ENCODE measurements at regions not wholly inside any gene's neighbourhood (a gene's known extent, or its start where the extent isn't known, plus 50 kb on each side); places are given as distances from the start of the nearest gene placed in this dataset.

DNA sequence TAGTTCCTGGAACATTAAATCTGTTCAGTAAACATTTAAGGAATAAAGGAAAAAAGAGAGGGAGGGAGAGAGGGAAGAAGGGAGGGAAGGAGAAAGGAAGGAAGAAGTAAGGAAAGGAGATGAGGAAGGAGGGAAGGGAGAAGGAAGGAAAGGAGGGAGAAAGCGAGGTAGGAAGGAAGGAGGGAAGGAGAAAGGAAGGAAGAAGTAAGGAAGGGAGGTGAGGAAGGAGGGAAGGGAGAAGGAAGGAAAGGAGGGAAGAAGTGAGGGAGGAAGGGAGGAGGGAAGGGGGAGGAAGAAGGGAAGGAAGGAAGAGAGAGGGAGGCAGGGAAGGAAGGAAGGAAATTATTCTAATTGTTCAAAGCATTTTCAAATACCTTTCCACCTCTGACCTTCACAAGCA, 77.2 kb upstream of the JUN start (continued):
- TF ChIP-seq, protein P1, sequence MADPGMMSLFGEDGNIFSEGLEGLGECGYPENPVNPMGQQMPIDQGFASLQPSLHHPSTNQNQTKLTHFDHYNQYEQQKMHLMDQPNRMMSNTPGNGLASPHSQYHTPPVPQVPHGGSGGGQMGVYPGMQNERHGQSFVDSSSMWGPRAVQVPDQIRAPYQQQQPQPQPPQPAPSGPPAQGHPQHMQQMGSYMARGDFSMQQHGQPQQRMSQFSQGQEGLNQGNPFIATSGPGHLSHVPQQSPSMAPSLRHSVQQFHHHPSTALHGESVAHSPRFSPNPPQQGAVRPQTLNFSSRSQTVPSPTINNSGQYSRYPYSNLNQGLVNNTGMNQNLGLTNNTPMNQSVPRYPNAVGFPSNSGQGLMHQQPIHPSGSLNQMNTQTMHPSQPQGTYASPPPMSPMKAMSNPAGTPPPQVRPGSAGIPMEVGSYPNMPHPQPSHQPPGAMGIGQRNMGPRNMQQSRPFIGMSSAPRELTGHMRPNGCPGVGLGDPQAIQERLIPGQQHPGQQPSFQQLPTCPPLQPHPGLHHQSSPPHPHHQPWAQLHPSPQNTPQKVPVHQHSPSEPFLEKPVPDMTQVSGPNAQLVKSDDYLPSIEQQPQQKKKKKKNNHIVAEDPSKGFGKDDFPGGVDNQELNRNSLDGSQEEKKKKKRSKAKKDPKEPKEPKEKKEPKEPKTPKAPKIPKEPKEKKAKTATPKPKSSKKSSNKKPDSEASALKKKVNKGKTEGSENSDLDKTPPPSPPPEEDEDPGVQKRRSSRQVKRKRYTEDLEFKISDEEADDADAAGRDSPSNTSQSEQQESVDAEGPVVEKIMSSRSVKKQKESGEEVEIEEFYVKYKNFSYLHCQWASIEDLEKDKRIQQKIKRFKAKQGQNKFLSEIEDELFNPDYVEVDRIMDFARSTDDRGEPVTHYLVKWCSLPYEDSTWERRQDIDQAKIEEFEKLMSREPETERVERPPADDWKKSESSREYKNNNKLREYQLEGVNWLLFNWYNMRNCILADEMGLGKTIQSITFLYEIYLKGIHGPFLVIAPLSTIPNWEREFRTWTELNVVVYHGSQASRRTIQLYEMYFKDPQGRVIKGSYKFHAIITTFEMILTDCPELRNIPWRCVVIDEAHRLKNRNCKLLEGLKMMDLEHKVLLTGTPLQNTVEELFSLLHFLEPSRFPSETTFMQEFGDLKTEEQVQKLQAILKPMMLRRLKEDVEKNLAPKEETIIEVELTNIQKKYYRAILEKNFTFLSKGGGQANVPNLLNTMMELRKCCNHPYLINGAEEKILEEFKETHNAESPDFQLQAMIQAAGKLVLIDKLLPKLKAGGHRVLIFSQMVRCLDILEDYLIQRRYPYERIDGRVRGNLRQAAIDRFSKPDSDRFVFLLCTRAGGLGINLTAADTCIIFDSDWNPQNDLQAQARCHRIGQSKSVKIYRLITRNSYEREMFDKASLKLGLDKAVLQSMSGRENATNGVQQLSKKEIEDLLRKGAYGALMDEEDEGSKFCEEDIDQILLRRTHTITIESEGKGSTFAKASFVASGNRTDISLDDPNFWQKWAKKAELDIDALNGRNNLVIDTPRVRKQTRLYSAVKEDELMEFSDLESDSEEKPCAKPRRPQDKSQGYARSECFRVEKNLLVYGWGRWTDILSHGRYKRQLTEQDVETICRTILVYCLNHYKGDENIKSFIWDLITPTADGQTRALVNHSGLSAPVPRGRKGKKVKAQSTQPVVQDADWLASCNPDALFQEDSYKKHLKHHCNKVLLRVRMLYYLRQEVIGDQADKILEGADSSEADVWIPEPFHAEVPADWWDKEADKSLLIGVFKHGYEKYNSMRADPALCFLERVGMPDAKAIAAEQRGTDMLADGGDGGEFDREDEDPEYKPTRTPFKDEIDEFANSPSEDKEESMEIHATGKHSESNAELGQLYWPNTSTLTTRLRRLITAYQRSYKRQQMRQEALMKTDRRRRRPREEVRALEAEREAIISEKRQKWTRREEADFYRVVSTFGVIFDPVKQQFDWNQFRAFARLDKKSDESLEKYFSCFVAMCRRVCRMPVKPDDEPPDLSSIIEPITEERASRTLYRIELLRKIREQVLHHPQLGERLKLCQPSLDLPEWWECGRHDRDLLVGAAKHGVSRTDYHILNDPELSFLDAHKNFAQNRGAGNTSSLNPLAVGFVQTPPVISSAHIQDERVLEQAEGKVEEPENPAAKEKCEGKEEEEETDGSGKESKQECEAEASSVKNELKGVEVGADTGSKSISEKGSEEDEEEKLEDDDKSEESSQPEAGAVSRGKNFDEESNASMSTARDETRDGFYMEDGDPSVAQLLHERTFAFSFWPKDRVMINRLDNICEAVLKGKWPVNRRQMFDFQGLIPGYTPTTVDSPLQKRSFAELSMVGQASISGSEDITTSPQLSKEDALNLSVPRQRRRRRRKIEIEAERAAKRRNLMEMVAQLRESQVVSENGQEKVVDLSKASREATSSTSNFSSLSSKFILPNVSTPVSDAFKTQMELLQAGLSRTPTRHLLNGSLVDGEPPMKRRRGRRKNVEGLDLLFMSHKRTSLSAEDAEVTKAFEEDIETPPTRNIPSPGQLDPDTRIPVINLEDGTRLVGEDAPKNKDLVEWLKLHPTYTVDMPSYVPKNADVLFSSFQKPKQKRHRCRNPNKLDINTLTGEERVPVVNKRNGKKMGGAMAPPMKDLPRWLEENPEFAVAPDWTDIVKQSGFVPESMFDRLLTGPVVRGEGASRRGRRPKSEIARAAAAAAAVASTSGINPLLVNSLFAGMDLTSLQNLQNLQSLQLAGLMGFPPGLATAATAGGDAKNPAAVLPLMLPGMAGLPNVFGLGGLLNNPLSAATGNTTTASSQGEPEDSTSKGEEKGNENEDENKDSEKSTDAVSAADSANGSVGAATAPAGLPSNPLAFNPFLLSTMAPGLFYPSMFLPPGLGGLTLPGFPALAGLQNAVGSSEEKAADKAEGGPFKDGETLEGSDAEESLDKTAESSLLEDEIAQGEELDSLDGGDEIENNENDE (IDR thresholded peaks at IDR 0.05; ENCODE audit: insufficient replicate concordance, low read length), result no peak
- TF ChIP-seq HDAC6 (IDR thresholded peaks at IDR 0.05; ENCODE audit: low read depth, low read length) (no peak), ASH2L (IDR thresholded peaks at IDR 0.05; ENCODE audit: low read length) (no peak), KDM1A (IDR thresholded peaks at IDR 0.05; ENCODE audit: borderline replicate concordance, low read length) (no peak), SAP30 (IDR thresholded peaks at IDR 0.05; ENCODE audit: insufficient read depth, insufficient replicate concordance, low read length) (no peak), SP4 (IDR thresholded peaks at IDR 0.05; ENCODE audit: low read length) (no peak), TAF7 (optimal IDR thresholded peaks at IDR 0.05; ENCODE audit: borderline replicate concordance, low read depth, low read length) (no peak)

All from H1 (cell line).